ENCODE measurements at regions not wholly inside any gene's neighbourhood (a gene's known extent, or its start where the extent isn't known, plus 50 kb on each side); places are given as distances from the start of the nearest gene placed in this dataset.

DNA sequence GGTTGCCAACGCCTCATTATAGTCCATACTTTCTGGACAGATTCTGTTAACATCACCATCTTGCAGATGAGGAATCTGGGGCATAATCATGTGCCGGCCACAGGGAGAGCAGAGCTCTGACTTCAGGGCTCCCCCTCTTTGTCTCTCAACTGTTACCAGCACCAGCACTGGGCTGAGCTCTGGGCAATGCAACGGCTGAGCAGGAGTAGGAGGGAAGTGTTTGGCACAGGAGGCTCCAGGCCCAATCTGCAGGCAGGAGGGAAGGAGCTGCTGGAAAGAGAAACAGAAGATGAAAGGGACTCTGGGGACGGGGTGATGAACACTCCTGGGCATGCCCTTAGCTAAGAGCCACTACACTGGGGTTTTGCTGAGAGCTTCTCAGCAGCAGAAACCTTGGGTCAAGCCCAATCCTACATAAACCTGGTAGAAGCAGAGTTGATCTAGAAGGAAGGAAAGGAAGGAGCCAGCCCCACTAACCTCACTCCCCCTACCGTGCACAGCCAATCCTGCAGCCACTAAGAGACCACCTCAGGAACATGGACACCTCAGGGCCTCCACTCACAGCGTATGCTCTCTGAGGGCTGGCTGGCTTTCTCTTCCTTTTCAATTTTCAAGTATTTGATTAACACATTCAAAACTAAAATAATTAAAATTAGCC is 73.1 kb upstream of the SPATA12 start:
- TF ChIP-seq, protein P1, sequence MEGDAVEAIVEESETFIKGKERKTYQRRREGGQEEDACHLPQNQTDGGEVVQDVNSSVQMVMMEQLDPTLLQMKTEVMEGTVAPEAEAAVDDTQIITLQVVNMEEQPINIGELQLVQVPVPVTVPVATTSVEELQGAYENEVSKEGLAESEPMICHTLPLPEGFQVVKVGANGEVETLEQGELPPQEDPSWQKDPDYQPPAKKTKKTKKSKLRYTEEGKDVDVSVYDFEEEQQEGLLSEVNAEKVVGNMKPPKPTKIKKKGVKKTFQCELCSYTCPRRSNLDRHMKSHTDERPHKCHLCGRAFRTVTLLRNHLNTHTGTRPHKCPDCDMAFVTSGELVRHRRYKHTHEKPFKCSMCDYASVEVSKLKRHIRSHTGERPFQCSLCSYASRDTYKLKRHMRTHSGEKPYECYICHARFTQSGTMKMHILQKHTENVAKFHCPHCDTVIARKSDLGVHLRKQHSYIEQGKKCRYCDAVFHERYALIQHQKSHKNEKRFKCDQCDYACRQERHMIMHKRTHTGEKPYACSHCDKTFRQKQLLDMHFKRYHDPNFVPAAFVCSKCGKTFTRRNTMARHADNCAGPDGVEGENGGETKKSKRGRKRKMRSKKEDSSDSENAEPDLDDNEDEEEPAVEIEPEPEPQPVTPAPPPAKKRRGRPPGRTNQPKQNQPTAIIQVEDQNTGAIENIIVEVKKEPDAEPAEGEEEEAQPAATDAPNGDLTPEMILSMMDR (IDR thresholded peaks at IDR 0.05) = no peak
- no peak for TF ChIP-seq POLR2A (IDR thresholded peaks at IDR 0.05)
- TF ChIP-seq POLR2AphosphoS5 (IDR thresholded peaks at IDR 0.05; ENCODE audit: insufficient read depth in 1 of 2, low read depth in 1 of 2) = no peak

Measured in vagina (tissue), 2 donors.